ENCODE measurements at regions not wholly inside any gene's neighbourhood (a gene's known extent, or its start where the extent isn't known, plus 50 kb on each side); places are given as distances from the start of the nearest gene placed in this dataset.

GRCh38 chr20:53736757-53737395 is 143.2 kb upstream of the ZNF217 start:
- H3K27ac Mint-ChIP-seq = peak overlapping the region; percentile 4 to 87 (median 74)
- H3K9me3 Mint-ChIP-seq = peaks cover 0 to 2% (median 0%) of the 10 kb centered on the region in 8 donors
- H3K4me3 Mint-ChIP-seq = peak overlapping the region in 7 of 8 donors; percentile 25 to 71 (median 58)
- H3K36me3 ChIP-seq (ENCODE audit: insufficient read depth, low read length) = no peaks in the 10 kb centered on the region
- POLR2A ChIA-PET (ENCODE audit: partially characterized antibody) = interaction anchor here (0.6 to 2.2 kb wide), 7 partner anchors 14 to 142 kb away, joined by 3 to 9 read pairs (median 3); no protein-coding TSS in a partner anchor
- no peaks in the 10 kb centered on the region for H3K27me3 ChIP-seq (ENCODE audit: insufficient read depth, low read length)
- no peak overlapping the region for H3K4me3 ChIP-seq (ENCODE audit: low read length in 2 of 2)
- H3K4me1 ChIP-seq (ENCODE audit: insufficient read depth, low read length) = peaks cover 26% of the 10 kb centered on the region
- no peaks in the 10 kb centered on the region for H3K36me3 Mint-ChIP-seq
- H3K27ac ChIP-seq (ENCODE audit: low read depth, low read length) = no peak overlapping the region
- H3K27me3 Mint-ChIP-seq = no peaks in the 10 kb centered on the region
- intact Hi-C loops (cut with micrococcal nuclease) = no loop called here
- no peaks in the 10 kb centered on the region for H3K9me3 ChIP-seq (ENCODE audit: control insufficient read depth in 1 of 2, low read length in 2 of 2)
- no peak for DNase-seq
- CTCF ChIA-PET (ENCODE audit: partially characterized antibody) = interaction anchor here (0.9 to 1.2 kb wide), 5 partner anchors 16 to 203 kb away, joined by 3 to 5 read pairs (median 3); no protein-coding TSS in a partner anchor
- peaks cover 26 to 51% (median 32%) of the 10 kb centered on the region in 4 donors for H3K4me1 Mint-ChIP-seq

GRCh38 chr20:53736122-53736756 is 142.6 kb upstream of the ZNF217 start:
- peaks cover 26 to 49% (median 30%) of the 10 kb centered on the region in 4 donors for H3K4me1 Mint-ChIP-seq
- no peak for DNase-seq
- Histone ChIP-seq H3K4me3 (ENCODE audit: low read length in 2 of 2) (no peak overlapping the region), H3K4me1 (ENCODE audit: insufficient read depth, low read length) (peaks cover 23% of the 10 kb centered on the region), H3K9me3 (ENCODE audit: control insufficient read depth in 1 of 2, low read length in 2 of 2) (no peaks in the 10 kb centered on the region), H3K27me3 (ENCODE audit: insufficient read depth, low read length) (no peaks in the 10 kb centered on the region), H3K36me3 (ENCODE audit: insufficient read depth, low read length) (no peaks in the 10 kb centered on the region), H3K27ac (ENCODE audit: low read depth, low read length) (no peak overlapping the region)
- POLR2A ChIA-PET (ENCODE audit: partially characterized antibody) = interaction anchor here (0.6 to 2.2 kb wide), 8 partner anchors 15 to 142 kb away, joined by 3 to 9 read pairs (median 3); no protein-coding TSS in a partner anchor
- CTCF ChIA-PET (ENCODE audit: partially characterized antibody) = interaction anchor here (0.9 to 1.2 kb wide), 6 partner anchors 17 to 203 kb away, joined by 3 to 5 read pairs (median 3); no protein-coding TSS in a partner anchor
- H3K36me3 Mint-ChIP-seq = no peaks in the 10 kb centered on the region
- H3K27me3 Mint-ChIP-seq = no peaks in the 10 kb centered on the region
- intact Hi-C loops (cut with micrococcal nuclease) = no loop called here
- H3K9me3 Mint-ChIP-seq = peaks cover 0 to 2% (median 0%) of the 10 kb centered on the region in 8 donors
- H3K4me3 Mint-ChIP-seq = peak overlapping the region in 6 of 8 donors; percentile 25 to 71 (median 58)
- peak overlapping the region in 6 of 7 donors; percentile 42 to 87 (median 76) for H3K27ac Mint-ChIP-seq

GRCh38 chr20:53735536-53736050 is 142.0 kb upstream of the ZNF217 start:
- peak overlapping the region in 1 of 7 donors; percentile 28 for H3K27ac Mint-ChIP-seq
- peaks cover 17% of the 10 kb centered on the region for H3K4me1 ChIP-seq (ENCODE audit: insufficient read depth, low read length)

GRCh38 chr20:53734006-53734688 is 140.5 kb upstream of the ZNF217 start:
- Histone ChIP-seq H3K27me3 (ENCODE audit: insufficient read depth, low read length) (no peaks in the 10 kb centered on the region), H3K4me3 (ENCODE audit: low read length in 2 of 2) (no peak overlapping the region), H3K4me1 (ENCODE audit: insufficient read depth, low read length) (peaks cover 10% of the 10 kb centered on the region), H3K36me3 (ENCODE audit: insufficient read depth, low read length) (no peaks in the 10 kb centered on the region), H3K27ac (ENCODE audit: low read depth, low read length) (no peak overlapping the region), H3K9me3 (ENCODE audit: control insufficient read depth in 1 of 2, low read length in 2 of 2) (no peaks in the 10 kb centered on the region)
- CTCF ChIA-PET (ENCODE audit: partially characterized antibody) = interaction anchor here (0.6 to 1.1 kb wide), 2 partner anchors 24 to 181 kb away, joined by 3 read pairs; no protein-coding TSS in a partner anchor
- H3K27ac Mint-ChIP-seq = peak overlapping the region in 1 of 7 donors; percentile 32
- peaks cover 11 to 34% (median 18%) of the 10 kb centered on the region in 4 donors for H3K4me1 Mint-ChIP-seq
- H3K27me3 Mint-ChIP-seq = no peaks in the 10 kb centered on the region
- peaks cover 0 to 2% (median 0%) of the 10 kb centered on the region in 8 donors for H3K9me3 Mint-ChIP-seq
- POLR2A ChIA-PET (ENCODE audit: partially characterized antibody) = no interaction called here
- intact Hi-C loops (cut with micrococcal nuclease) = no loop called here
- no peak overlapping the region for H3K4me3 Mint-ChIP-seq
- no peak for DNase-seq
- H3K36me3 Mint-ChIP-seq = no peaks in the 10 kb centered on the region

More at GRCh38 chr20:53735536-53736050, 142.0 kb upstream of the ZNF217 start:
- H3K9me3 Mint-ChIP-seq = peaks cover 0 to 2% (median 0%) of the 10 kb centered on the region in 8 donors
- H3K36me3 Mint-ChIP-seq = no peaks in the 10 kb centered on the region
- intact Hi-C loops (cut with micrococcal nuclease) = no loop called here
- peaks cover 19 to 42% (median 25%) of the 10 kb centered on the region in 4 donors for H3K4me1 Mint-ChIP-seq
- Histone ChIP-seq H3K4me3 (ENCODE audit: low read length in 2 of 2) (no peak overlapping the region), H3K27me3 (ENCODE audit: insufficient read depth, low read length) (no peaks in the 10 kb centered on the region), H3K27ac (ENCODE audit: low read depth, low read length) (no peak overlapping the region), H3K9me3 (ENCODE audit: control insufficient read depth in 1 of 2, low read length in 2 of 2) (no peaks in the 10 kb centered on the region), H3K36me3 (ENCODE audit: insufficient read depth, low read length) (no peaks in the 10 kb centered on the region)
- CTCF ChIA-PET (ENCODE audit: partially characterized antibody) = interaction anchor here (1.0 to 1.2 kb wide), 3 partner anchors 77 to 181 kb away, joined by 3 read pairs; no protein-coding TSS in a partner anchor
- DNase-seq = no peak
- H3K4me3 Mint-ChIP-seq = no peak overlapping the region
- H3K27me3 Mint-ChIP-seq = no peaks in the 10 kb centered on the region
- POLR2A ChIA-PET (ENCODE audit: partially characterized antibody) = interaction anchor here (0.9 to 2.2 kb wide), 3 partner anchors 19 to 100 kb away, joined by 3 to 9 read pairs (median 3); no protein-coding TSS in a partner anchor

- POLR2A ChIA-PET (ENCODE audit: partially characterized antibody) = interaction anchor here (0.6 kb wide), 1 partner anchor 57 kb away, joined by 3 read pairs; no protein-coding TSS in a partner anchor
- Histone ChIP-seq H3K36me3 (ENCODE audit: insufficient read depth, low read length) (no peaks in the 10 kb centered on the region), H3K4me1 (ENCODE audit: insufficient read depth, low read length) (peaks cover 6% of the 10 kb centered on the region), H3K4me3 (ENCODE audit: low read length in 2 of 2) (no peak overlapping the region), H3K9me3 (ENCODE audit: control insufficient read depth in 1 of 2, low read length in 2 of 2) (no peaks in the 10 kb centered on the region), H3K27me3 (ENCODE audit: insufficient read depth, low read length) (no peaks in the 10 kb centered on the region), H3K27ac (ENCODE audit: low read depth, low read length) (no peak overlapping the region)
- Mint-ChIP-seq H3K27ac (no peak overlapping the region), H3K4me1 (peaks cover 5 to 17% (median 11%) of the 10 kb centered on the region in 4 donors), H3K27me3 (no peaks in the 10 kb centered on the region), H3K4me3 (no peak overlapping the region), H3K36me3 (no peaks in the 10 kb centered on the region), H3K9me3 (peaks cover 0 to 2% (median 0%) of the 10 kb centered on the region in 8 donors)
- CTCF ChIA-PET (ENCODE audit: partially characterized antibody) = interaction anchor here (1.2 kb wide), 1 partner anchor 19 kb away, joined by 3 read pairs; no protein-coding TSS in a partner anchor
- intact Hi-C loops (cut with micrococcal nuclease) = no loop called here
- no peak for DNase-seq
These were observed 138.0 kb upstream of the ZNF217 start for GRCh38 chr20:53731595-53731994.

- no peak overlapping the region for H3K4me3 Mint-ChIP-seq
- H3K27ac Mint-ChIP-seq = peak overlapping the region in 3 of 7 donors; percentile 2 to 7 (median 4)
- Histone ChIP-seq H3K4me3 (ENCODE audit: low read length in 2 of 2) (no peak overlapping the region), H3K4me1 (ENCODE audit: insufficient read depth, low read length) (peaks cover 5% of the 10 kb centered on the region), H3K27ac (ENCODE audit: low read depth, low read length) (no peak overlapping the region), H3K27me3 (ENCODE audit: insufficient read depth, low read length) (no peaks in the 10 kb centered on the region), H3K36me3 (ENCODE audit: insufficient read depth, low read length) (no peaks in the 10 kb centered on the region), H3K9me3 (ENCODE audit: control insufficient read depth in 1 of 2, low read length in 2 of 2) (no peaks in the 10 kb centered on the region)
- H3K36me3 Mint-ChIP-seq = no peaks in the 10 kb centered on the region
- DNase-seq = no peak
- intact Hi-C loops (cut with micrococcal nuclease) = no loop called here
- CTCF ChIA-PET (ENCODE audit: partially characterized antibody) = interaction anchor here (1.6 kb wide), 1 partner anchor 36 kb away, joined by 3 read pairs; no protein-coding TSS in a partner anchor
- H3K27me3 Mint-ChIP-seq = no peaks in the 10 kb centered on the region
- peaks cover 0 to 2% (median 0%) of the 10 kb centered on the region in 8 donors for H3K9me3 Mint-ChIP-seq
- POLR2A ChIA-PET (ENCODE audit: partially characterized antibody) = no interaction called here
- H3K4me1 Mint-ChIP-seq = peaks cover 5 to 10% (median 8%) of the 10 kb centered on the region in 4 donors
These were observed 134.7 kb upstream of the ZNF217 start for GRCh38 chr20:53728359-53728758.
